Stimulated activated naive CD8-positive, alpha-beta T cell treated with anti-CD3 and anti-CD28 coated beads, Interleukin-15, amount 100 ng/mL, for 72 hours (primary cell): ENCODE measurements at regions not wholly inside any gene's neighbourhood (a gene's known extent, or its start where the extent isn't known, plus 50 kb on each side); places are given as distances from the start of the nearest gene placed in this dataset.
"Not testable (repeated sequence)": the region's sequence is repeated elsewhere in the genome, so short reads cannot be mapped to it uniquely, and the experiment has no call there.

ENCODE experiments used
- ATAC-seq: fragments of 150-1000 bp; cut with Tn5 transposase; 2 replicates; pipeline ENCODE4 v1.10.0; 2021; ENCODE audit warnings: mild to moderate bottlenecking, moderate library complexity
- DNase-seq, 2 donors: peaks; one replicate each; pipeline ENCODE4 v3.0.0; 2021 to 2022
- H3K27ac Mint-ChIP-seq, 2 donors: one replicate each; pipeline ENCODE4 v1.8.0; 2022; ENCODE audit warnings: mild to moderate bottlenecking in 2 of 2, mixed read lengths in 2 of 2, moderate library complexity in 2 of 2
- H3K27me3 Mint-ChIP-seq: one replicate; pipeline ENCODE4 v1.8.0; 2022; ENCODE audit warnings: mixed read lengths
- H3K4me1 Mint-ChIP-seq: one replicate; pipeline ENCODE4 v1.8.0; 2022; ENCODE audit warnings: mild to moderate bottlenecking, mixed read lengths
- H3K4me3 Mint-ChIP-seq, 2 donors: one replicate each; pipeline ENCODE4 v1.8.0; 2022; ENCODE audit warnings: mild to moderate bottlenecking in 2 of 2, mixed read lengths in 2 of 2, moderate library complexity in 1 of 2
- H3K9me3 Mint-ChIP-seq, 2 donors: one replicate each; pipeline ENCODE4 v1.8.0; 2022; ENCODE audit warnings: mixed read lengths in 2 of 2

GRCh38 chr17:34484193-34484733 is 95.1 kb upstream of the TMEM132E start:
- no peak overlapping the region for H3K4me3 Mint-ChIP-seq
- H3K27ac Mint-ChIP-seq = peak overlapping the region in 1 of 2 donors; percentile 50
- DNase-seq = no peak
- ATAC-seq = no peak
- peaks cover 87% of the 10 kb centered on the region for H3K27me3 Mint-ChIP-seq
- H3K4me1 Mint-ChIP-seq = peaks cover 8% of the 10 kb centered on the region
- H3K9me3 Mint-ChIP-seq = no peaks in the 10 kb centered on the region

DNA sequence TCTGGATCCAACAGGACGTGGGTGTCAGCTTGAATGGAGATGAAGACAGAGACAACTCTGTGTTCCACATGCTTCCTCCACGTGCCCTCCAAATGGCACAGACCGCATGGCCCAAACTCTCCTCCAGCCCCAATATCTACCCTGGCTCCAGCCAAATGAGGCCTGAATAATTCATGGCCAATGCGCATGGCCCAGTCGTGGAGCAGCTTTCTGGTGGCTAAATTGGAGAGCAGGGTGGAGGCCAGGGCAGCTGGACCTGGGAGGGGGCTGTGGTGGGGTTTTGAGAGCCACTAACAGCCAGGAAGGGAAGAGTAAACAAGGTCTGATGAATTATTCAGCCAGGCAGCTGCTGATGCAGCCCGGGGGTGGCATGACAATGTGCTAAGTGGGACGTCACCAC is 96.7 kb upstream of the TMEM132E start:
- ATAC-seq (no peak), DNase-seq (no peak)
- H3K4me1 Mint-ChIP-seq = peaks cover 8% of the 10 kb centered on the region
- peaks cover 74% of the 10 kb centered on the region for H3K27me3 Mint-ChIP-seq
- no peaks in the 10 kb centered on the region for H3K9me3 Mint-ChIP-seq
- no peak overlapping the region for H3K4me3 Mint-ChIP-seq
- H3K27ac Mint-ChIP-seq = no peak overlapping the region

- peaks cover 8% of the 10 kb centered on the region for H3K4me1 Mint-ChIP-seq
- no peak overlapping the region for H3K27ac Mint-ChIP-seq
- H3K27me3 Mint-ChIP-seq = peaks cover 64% of the 10 kb centered on the region
- no peak overlapping the region for H3K4me3 Mint-ChIP-seq
- H3K9me3 Mint-ChIP-seq = no peaks in the 10 kb centered on the region
- DNase-seq (no peak), ATAC-seq (no peak)
Measured at GRCh38 chr17:34481779-34482178, 97.6 kb upstream of the TMEM132E start.

GRCh38 chr17:34479371-34479770 is 100.0 kb upstream of the TMEM132E start:
- Mint-ChIP-seq H3K4me1 (no peaks in the 10 kb centered on the region), H3K9me3 (no peaks in the 10 kb centered on the region), H3K27me3 (peaks cover 41% of the 10 kb centered on the region), H3K4me3 (no peak overlapping the region), H3K27ac (no peak overlapping the region)
- DNase-seq (no peak), ATAC-seq (no peak)

DNA sequence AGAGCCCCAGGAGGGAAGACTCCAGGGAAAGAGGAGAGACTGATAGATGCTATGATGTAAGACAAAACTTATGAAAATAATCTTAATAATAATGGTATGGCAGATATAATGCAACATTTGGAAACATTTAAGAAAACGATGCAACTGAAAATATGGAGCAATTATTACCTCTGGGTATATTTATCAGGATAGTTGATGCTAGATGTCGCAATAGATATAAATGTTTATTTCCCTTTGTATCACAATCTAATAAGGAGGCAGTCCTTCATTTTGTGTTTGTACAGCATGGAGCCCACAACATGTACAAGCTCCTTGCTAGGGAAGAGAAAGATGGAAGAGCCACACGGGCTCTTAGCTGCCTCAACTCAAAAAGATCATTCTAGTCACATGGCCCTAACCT is 101.1 kb upstream of the TMEM132E start:
- Mint-ChIP-seq H3K27me3 (peaks cover 30% of the 10 kb centered on the region), H3K4me3 (no peak overlapping the region), H3K4me1 (no peaks in the 10 kb centered on the region), H3K27ac (no peak overlapping the region), H3K9me3 (no peaks in the 10 kb centered on the region)
- no peak for ATAC-seq
- no peak for DNase-seq

DNA sequence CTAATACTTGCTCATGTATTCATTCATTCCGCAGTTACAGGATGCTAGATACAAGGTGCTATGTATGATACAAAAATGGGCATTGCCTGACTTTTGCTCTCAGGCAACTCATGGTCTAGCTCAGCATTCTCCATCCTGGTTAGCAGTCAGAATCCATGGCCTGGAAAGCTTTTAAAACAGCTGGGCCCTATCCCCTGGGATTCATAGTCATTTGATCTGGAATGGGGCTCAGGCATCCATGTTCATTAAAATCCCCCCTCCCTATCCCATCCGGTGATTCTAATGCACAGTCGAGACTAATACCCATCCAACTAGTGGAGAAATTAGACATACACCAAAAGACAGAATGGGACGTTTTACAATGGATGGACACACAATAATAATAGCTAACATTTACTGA is 104.1 kb upstream of the TMEM132E start:
- H3K4me3 Mint-ChIP-seq = no peak overlapping the region
- ATAC-seq (no peak), DNase-seq (no peak)
- peaks cover 20% of the 10 kb centered on the region for H3K27me3 Mint-ChIP-seq
- no peaks in the 10 kb centered on the region for H3K4me1 Mint-ChIP-seq
- H3K27ac Mint-ChIP-seq = no peak overlapping the region
- no peaks in the 10 kb centered on the region for H3K9me3 Mint-ChIP-seq

- Mint-ChIP-seq H3K27ac (peak overlapping the region in 1 of 2 donors; percentile 10), H3K27me3 (peaks cover 20% of the 10 kb centered on the region), H3K4me1 (no peaks in the 10 kb centered on the region), H3K9me3 (no peaks in the 10 kb centered on the region), H3K4me3 (no peak overlapping the region)
- DNase-seq (no peak), ATAC-seq (no peak)
Measured at GRCh38 chr17:34474706-34475105, 104.7 kb upstream of the TMEM132E start.

DNA sequence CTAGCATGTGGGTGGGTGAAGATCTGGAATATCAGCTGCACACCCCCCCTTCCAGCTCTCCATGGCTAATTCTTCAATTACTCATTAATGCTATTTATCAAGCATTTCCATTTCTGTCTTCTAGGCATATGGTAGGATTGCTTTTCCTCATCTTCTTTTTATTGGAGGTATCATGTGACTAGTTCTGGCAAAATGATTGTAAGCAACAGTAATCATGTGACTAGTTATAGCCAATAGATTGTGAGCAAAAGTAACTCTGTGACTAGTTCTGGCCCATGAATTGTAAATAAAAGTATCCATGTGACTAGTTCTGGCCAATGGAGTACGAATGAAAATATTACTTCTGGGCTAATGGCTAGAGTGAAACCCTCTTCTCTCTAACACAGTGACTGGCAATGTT is 107.0 kb upstream of the TMEM132E start:
- Mint-ChIP-seq H3K27ac (no peak overlapping the region), H3K9me3 (no peaks in the 10 kb centered on the region), H3K4me1 (no peaks in the 10 kb centered on the region), H3K27me3 (peaks cover 20% of the 10 kb centered on the region), H3K4me3 (no peak overlapping the region)
- ATAC-seq = no peak
- DNase-seq = no peak

DNA sequence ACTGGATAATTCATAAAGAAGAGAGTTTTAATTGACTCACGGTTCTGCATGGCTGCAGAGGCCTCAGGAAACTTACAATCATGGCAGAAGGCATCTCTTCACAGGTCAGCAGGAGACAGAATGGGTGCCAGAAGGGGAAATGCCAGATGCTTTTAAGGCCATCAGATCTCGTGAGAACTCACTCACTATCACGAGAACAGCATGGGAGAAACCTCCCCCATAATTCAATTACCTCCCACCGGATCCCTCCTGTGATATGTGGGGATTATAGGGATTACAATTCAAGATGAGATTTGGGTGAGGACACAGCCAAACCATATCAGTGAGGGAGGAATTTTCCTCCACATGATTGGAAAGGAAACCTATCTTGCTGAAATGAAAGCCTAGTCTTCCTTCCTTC is 108.1 kb upstream of the TMEM132E start:
- not testable (repeated sequence) for H3K4me3 Mint-ChIP-seq, ATAC-seq, DNase-seq, H3K27ac Mint-ChIP-seq, H3K4me1 Mint-ChIP-seq, H3K9me3 Mint-ChIP-seq
- H3K27me3 Mint-ChIP-seq = peaks cover 22% of the 10 kb centered on the region

- DNase-seq (no peak), ATAC-seq (no peak)
- Mint-ChIP-seq H3K4me3 (no peak overlapping the region), H3K9me3 (no peaks in the 10 kb centered on the region), H3K4me1 (no peaks in the 10 kb centered on the region), H3K27me3 (peaks cover 40% of the 10 kb centered on the region), H3K27ac (peak overlapping the region in 1 of 2 donors; percentile 20)
Measured at GRCh38 chr17:34465789-34466188, 102.8 kb upstream of the CCL1 start.

DNA sequence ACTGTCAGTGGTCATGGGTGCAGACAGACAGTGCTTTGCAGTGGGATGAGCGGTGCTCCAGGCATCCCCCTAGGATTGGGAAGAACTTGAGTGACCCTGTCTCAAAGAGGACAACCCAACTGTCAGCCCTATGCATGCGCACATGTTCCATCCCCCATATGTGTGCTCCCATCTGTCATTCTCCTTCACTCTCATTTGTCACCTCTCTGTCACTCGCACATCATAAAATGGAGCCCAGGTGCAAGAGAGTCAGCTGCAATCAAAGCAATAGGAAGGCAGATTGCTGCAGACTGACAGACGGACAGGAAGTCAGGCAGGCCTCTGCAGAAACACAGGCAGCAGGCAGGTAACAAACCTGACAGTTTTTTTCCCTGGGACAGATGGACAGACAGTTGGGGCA is 101.8 kb upstream of the CCL1 start:
- H3K9me3 Mint-ChIP-seq = no peaks in the 10 kb centered on the region
- peaks cover 39% of the 10 kb centered on the region for H3K27me3 Mint-ChIP-seq
- no peaks in the 10 kb centered on the region for H3K4me1 Mint-ChIP-seq
- no peak for ATAC-seq
- DNase-seq = no peak
- no peak overlapping the region for H3K4me3 Mint-ChIP-seq
- no peak overlapping the region for H3K27ac Mint-ChIP-seq

DNA sequence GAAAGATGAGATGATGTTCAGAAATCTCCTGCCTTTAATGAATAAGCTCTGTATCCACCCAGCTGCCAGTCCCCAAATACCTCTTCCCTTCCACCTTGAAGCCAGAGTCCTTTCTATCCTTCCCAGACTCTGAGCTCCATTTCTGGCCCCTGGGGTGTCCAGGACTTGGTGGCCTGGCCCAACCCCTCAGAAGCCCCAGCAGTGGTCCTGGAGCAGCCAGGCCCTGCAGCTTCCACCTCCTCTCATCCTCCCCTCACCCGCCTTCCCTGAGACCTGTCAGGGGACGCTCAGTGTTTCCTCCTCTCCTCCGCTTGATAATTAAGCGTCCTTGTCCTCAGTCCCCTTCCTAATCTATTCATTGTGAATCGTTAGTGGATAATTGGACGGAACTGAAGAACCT is 95.2 kb upstream of the CCL1 start:
- ATAC-seq (no peak), DNase-seq (no peak)
- peaks cover 48% of the 10 kb centered on the region for H3K27me3 Mint-ChIP-seq
- no peak overlapping the region for H3K4me3 Mint-ChIP-seq
- H3K9me3 Mint-ChIP-seq = no peaks in the 10 kb centered on the region
- H3K4me1 Mint-ChIP-seq = no peaks in the 10 kb centered on the region
- peak overlapping the region in 1 of 2 donors; percentile 22 for H3K27ac Mint-ChIP-seq

DNA sequence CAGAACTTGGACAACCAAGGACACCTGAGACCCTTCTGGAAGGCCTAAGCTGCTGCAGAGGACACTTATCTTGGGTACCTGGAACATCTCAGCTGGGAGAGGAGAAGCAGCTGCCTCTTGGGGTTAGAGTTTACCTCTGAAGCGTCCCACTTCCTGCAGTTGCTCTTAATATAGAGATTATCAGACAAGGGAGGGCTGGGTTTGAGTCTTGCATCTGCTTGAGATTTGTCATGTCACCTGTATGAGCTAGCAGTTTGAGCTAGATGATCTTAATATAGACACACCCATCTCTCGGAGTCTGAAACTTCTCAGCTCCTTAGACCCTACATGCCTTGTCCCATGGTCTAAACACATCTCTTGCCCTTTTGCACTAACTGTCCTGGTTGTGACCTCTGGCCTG is 93.1 kb upstream of the CCL1 start:
- Mint-ChIP-seq H3K4me3 (no peak overlapping the region), H3K27ac (no peak overlapping the region), H3K9me3 (no peaks in the 10 kb centered on the region), H3K4me1 (no peaks in the 10 kb centered on the region), H3K27me3 (peaks cover 57% of the 10 kb centered on the region)
- ATAC-seq (no peak), DNase-seq (no peak)

DNA sequence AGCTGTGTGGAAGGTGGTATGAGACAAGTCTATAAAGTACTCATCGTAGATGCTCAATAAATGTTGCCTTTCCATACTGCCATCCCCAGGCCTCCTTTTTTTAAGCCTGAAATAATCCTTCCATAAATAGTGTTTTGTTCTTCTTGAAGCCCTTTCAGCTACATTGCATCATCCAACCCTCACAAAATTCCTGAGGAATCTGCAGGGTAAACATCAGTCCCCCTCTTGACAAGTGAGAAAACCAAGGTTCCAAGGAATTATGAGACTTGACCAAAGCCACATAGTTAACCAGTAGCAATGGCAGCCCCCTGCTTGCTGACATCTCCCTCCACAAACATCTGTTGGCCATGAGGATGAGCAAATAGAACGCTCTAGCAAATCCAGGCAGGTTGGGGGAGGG is 89.7 kb upstream of the CCL1 start:
- Mint-ChIP-seq H3K9me3 (no peaks in the 10 kb centered on the region), H3K4me3 (no peak overlapping the region), H3K4me1 (no peaks in the 10 kb centered on the region), H3K27me3 (peaks cover 46% of the 10 kb centered on the region), H3K27ac (no peak overlapping the region)
- ATAC-seq (no peak), DNase-seq (no peak)

DNA sequence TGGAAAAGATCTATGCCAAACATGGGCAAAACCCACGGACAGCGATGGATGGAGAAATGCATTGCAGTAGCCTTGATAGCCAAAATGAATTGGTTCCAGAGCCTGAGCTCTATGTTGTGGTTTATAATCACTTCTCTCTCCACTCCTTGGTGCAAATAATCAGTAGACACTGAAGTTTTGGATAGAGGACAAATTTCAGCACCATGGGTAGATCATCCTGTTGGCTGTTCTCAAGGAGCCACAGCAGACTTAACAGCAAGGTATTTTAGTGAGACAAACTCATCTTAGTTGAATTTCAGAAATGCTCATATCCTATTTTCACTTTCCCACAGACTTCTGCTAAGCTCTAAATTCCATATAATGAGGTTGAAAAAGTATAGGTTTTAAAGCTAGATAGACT is 88.3 kb upstream of the CCL1 start:
- no peak for ATAC-seq
- peaks cover 53% of the 10 kb centered on the region for H3K27me3 Mint-ChIP-seq
- H3K9me3 Mint-ChIP-seq = no peaks in the 10 kb centered on the region
- no peak for DNase-seq
- no peaks in the 10 kb centered on the region for H3K4me1 Mint-ChIP-seq
- no peak overlapping the region for H3K4me3 Mint-ChIP-seq
- no peak overlapping the region for H3K27ac Mint-ChIP-seq

GRCh38 chr17:34447406-34447805 is 84.4 kb upstream of the CCL1 start:
- no peaks in the 10 kb centered on the region for H3K9me3 Mint-ChIP-seq
- no peak overlapping the region for H3K27ac Mint-ChIP-seq
- peaks cover 50% of the 10 kb centered on the region for H3K27me3 Mint-ChIP-seq
- H3K4me1 Mint-ChIP-seq = no peaks in the 10 kb centered on the region
- H3K4me3 Mint-ChIP-seq = no peak overlapping the region
- DNase-seq (no peak), ATAC-seq (no peak)

- Mint-ChIP-seq H3K4me3 (no peak overlapping the region), H3K27me3 (peaks cover 51% of the 10 kb centered on the region)
Measured at GRCh38 chr17:34445101-34445500, 82.1 kb upstream of the CCL1 start.

More at GRCh38 chr17:34445101-34445500, 82.1 kb upstream of the CCL1 start:
- no peak for DNase-seq
- Mint-ChIP-seq H3K9me3 (no peaks in the 10 kb centered on the region), H3K27ac (no peak overlapping the region), H3K4me1 (no peaks in the 10 kb centered on the region)
- ATAC-seq = no peak
